H1 (cell line): ENCODE measurements at regions not wholly inside any gene's neighbourhood (a gene's known extent, or its start where the extent isn't known, plus 50 kb on each side); places are given as distances from the start of the nearest gene placed in this dataset.

Experiments
- CTCF ChIA-PET: fragments of 300-600 bp; sonication (Branson Sonifier 250); formaldehyde crosslinking; loops from one replicate; lab custom pipeline; 2021; ENCODE audit not compliant: partially characterized antibody; lab: Charles Lee
- POLR2A ChIA-PET: fragments of 300-600 bp; sonication (Branson Sonifier 250); formaldehyde crosslinking; loops from one replicate; lab custom pipeline; 2021; ENCODE audit warnings: inconsistent platforms; ENCODE audit not compliant: partially characterized antibody; lab: Charles Lee
- DNase-seq, 2 experiments: peaks; one replicate each; pipeline versions ENCODE4 v3.0.0 to v3.0.0-alpha.2; 2010 to 2022; ENCODE audit warnings: low spot score in 2 of 2, low read depth in 1 of 2, mixed read lengths in 1 of 2
- FAIRE-seq: peaks from 2 replicates; lab custom pipeline; 2011; peaks lifted over from hg19 to GRCh38; lab: Jason Lieb, UNC
- H2AFZ ChIP-seq: 2 replicates; pipeline ENCODE4 v1.8.1; 2012; ENCODE audit warnings: low read length, inconsistent platforms
- H2AK5ac ChIP-seq: 2 replicates; pipeline ENCODE4 v1.6.1; 2013; ENCODE audit warnings: low read depth, low read length
- H2BK120ac ChIP-seq: replicated peaks from 2 replicates; pipeline ENCODE3; 2013; ENCODE audit warnings: low read depth, low read length, inconsistent platforms
- H2BK12ac ChIP-seq: 2 replicates; pipeline ENCODE4 v1.6.1; 2013; ENCODE audit warnings: low read depth, low read length
- H2BK15ac ChIP-seq: 2 replicates; pipeline ENCODE4 v1.6.1; 2013; ENCODE audit warnings: low read length
- H2BK20ac ChIP-seq: 2 replicates; pipeline ENCODE4 v1.6.1; 2013; ENCODE audit warnings: low read length
- H2BK5ac ChIP-seq: 2 replicates; pipeline ENCODE4 v1.6.1; 2013; ENCODE audit warnings: low read depth, low read length
- H3K14ac ChIP-seq: 2 replicates; pipeline ENCODE4 v1.6.1; 2013; ENCODE audit warnings: inconsistent platforms; ENCODE audit not compliant: insufficient read length
- H3K18ac ChIP-seq: 2 replicates; pipeline ENCODE4 v1.6.1; 2013; ENCODE audit warnings: low read length; ENCODE audit errors: extremely low read depth
- H3K23ac ChIP-seq: 2 replicates; pipeline ENCODE4 v1.6.1; 2013; ENCODE audit warnings: inconsistent platforms; ENCODE audit not compliant: insufficient read length
- H3K23me2 ChIP-seq: 2 replicates; pipeline ENCODE4 v1.6.1; 2013; ENCODE audit warnings: low read depth, low read length
- H3K27ac ChIP-seq: 2 replicates; pipeline ENCODE4 v1.6.1; 2011; ENCODE audit warnings: low read depth, low read length, inconsistent platforms
- H3K27me3 ChIP-seq, 4 experiments: replicated peaks in 1 of 4; 1 replicate in 1 of 4; 2 replicates in 3 of 4; pipeline versions ENCODE4 v1.6.1 to v1.8.1; 2011 to 2013; ENCODE audit warnings: low read length in 3 of 4, mild to moderate bottlenecking in 3 of 4, inconsistent platforms in 2 of 4, mixed read lengths in 2 of 4, moderate library complexity in 1 of 4; ENCODE audit not compliant: control insufficient read depth in 3 of 4, insufficient read depth in 3 of 4; ENCODE audit errors: extremely low read depth in 1 of 4
- H3K36me3 ChIP-seq, 4 experiments: 2 replicates each; pipeline versions ENCODE4 v1.6.1 to v1.8.1; 2011 to 2013; ENCODE audit warnings: mild to moderate bottlenecking in 4 of 4, low read length in 3 of 4, moderate library complexity in 2 of 4, control low read depth in 1 of 4, inconsistent platforms in 1 of 4; ENCODE audit not compliant: insufficient read depth in 4 of 4, control insufficient read depth in 2 of 4
- H3K4ac ChIP-seq: replicated peaks from 2 replicates; pipeline ENCODE3; 2013; ENCODE audit warnings: low read length, low read depth, mixed read lengths, inconsistent platforms; ENCODE audit not compliant: insufficient read length
- H3K4me1 ChIP-seq, 4 experiments: replicated peaks in 1 of 4; 1 replicate in 1 of 4; 2 replicates in 3 of 4; pipeline versions ENCODE4 v1.6.1 to v1.8.1; 2011 to 2013; ENCODE audit warnings: low read length in 3 of 4, inconsistent platforms in 2 of 4, mixed read lengths in 1 of 4; ENCODE audit not compliant: insufficient read depth in 4 of 4, control insufficient read depth in 3 of 4
- H3K4me2 ChIP-seq, 2 experiments: 2 replicates each; pipeline versions ENCODE4 v1.6.1 to v1.8.1; 2011 to 2013; ENCODE audit warnings: low read depth in 2 of 2, low read length in 2 of 2, control low read depth in 1 of 2, inconsistent platforms in 1 of 2, mild to moderate bottlenecking in 1 of 2; ENCODE audit not compliant: insufficient read depth in 1 of 2
- H3K4me3 ChIP-seq, 4 experiments: fragments of 200-600, 300-600 bp in 1 of 4; sonication (generic), shearing (Covaris generic), sonication (Bioruptor Twin) in 1 of 4; 2 replicates each; pipeline versions ENCODE4 v1.5.1 to v1.8.1; 2011 to 2016; ENCODE audit warnings: low read length in 4 of 4, low read depth in 3 of 4, control low read depth in 2 of 4, inconsistent platforms in 2 of 4, mild to moderate bottlenecking in 2 of 4, mixed read lengths in 1 of 4, moderate library complexity in 1 of 4; ENCODE audit not compliant: insufficient read depth in 2 of 4; ENCODE audit errors: extremely low read depth in 1 of 4
- H3K56ac ChIP-seq: replicated peaks from 2 replicates; pipeline ENCODE3; 2013; ENCODE audit warnings: low read depth, mild to moderate bottlenecking, mixed read lengths, low read length, inconsistent platforms; ENCODE audit not compliant: insufficient read length
- H3K79me1 ChIP-seq: 2 replicates; pipeline ENCODE4 v1.6.1; 2013; ENCODE audit warnings: low read depth, low read length, control low read depth
- H3K79me2 ChIP-seq, 2 experiments: 2 replicates each; pipeline versions ENCODE4 v1.6.1 to v1.8.1; 2012 to 2013; ENCODE audit warnings: low read length in 2 of 2, mild to moderate bottlenecking in 2 of 2, inconsistent platforms in 1 of 2; ENCODE audit not compliant: insufficient read depth in 2 of 2, control insufficient read depth in 1 of 2
- H3K9ac ChIP-seq, 4 experiments: replicated peaks in 1 of 4; 1 replicate in 1 of 4; 2 replicates in 3 of 4; pipeline versions ENCODE4 v1.6.1 to v1.8.1; 2011 to 2013; ENCODE audit warnings: low read depth in 3 of 4, low read length in 3 of 4, control low read depth in 2 of 4, mild to moderate bottlenecking in 2 of 4, moderate library complexity in 2 of 4, inconsistent platforms in 1 of 4; ENCODE audit errors: extremely low read depth in 1 of 4
- H3K9me3 ChIP-seq, 2 experiments: 2 replicates each; pipeline versions ENCODE4 v1.6.1 to v1.8.1; 2012 to 2013; ENCODE audit warnings: mild to moderate bottlenecking in 2 of 2, moderate library complexity in 2 of 2, control low read depth in 1 of 2, inconsistent platforms in 1 of 2, low read depth in 1 of 2, low read length in 1 of 2, mixed read lengths in 1 of 2; ENCODE audit not compliant: insufficient read depth in 2 of 2
- H4K20me1 ChIP-seq, 2 experiments: replicated peaks in 1 of 2; 2 replicates each; pipeline versions ENCODE3 to v1.8.1; 2011 to 2013; ENCODE audit warnings: inconsistent platforms in 2 of 2, low read length in 2 of 2, mild to moderate bottlenecking in 1 of 2; ENCODE audit not compliant: insufficient read depth in 2 of 2, control insufficient read depth in 1 of 2
- H4K5ac ChIP-seq: 2 replicates; pipeline ENCODE4 v1.6.1; 2013; ENCODE audit warnings: low read length, low read depth, mixed read lengths, inconsistent platforms; ENCODE audit not compliant: insufficient read length
- H4K8ac ChIP-seq: 2 replicates; pipeline ENCODE4 v1.8.0; 2013; ENCODE audit warnings: mild to moderate bottlenecking, moderate library complexity, low read length, inconsistent platforms; ENCODE audit not compliant: insufficient read depth; ENCODE audit errors: extremely low read depth
- H4K91ac ChIP-seq: replicated peaks from 2 replicates; pipeline ENCODE3; 2013; ENCODE audit warnings: low read length, mixed read lengths, inconsistent platforms; ENCODE audit not compliant: insufficient read length
- KDM5A ChIP-seq: fragments of 200-600 bp; IDR thresholded peaks from 2 replicates; pipeline ENCODE4 v1.7.1; 2012; ENCODE audit warnings: mild to moderate bottlenecking, low read length, inconsistent platforms, mixed read lengths
- RNF2 ChIP-seq: fragments of 200-900, 300-1000 bp; sonication (generic); IDR thresholded peaks from 2 replicates; pipeline ENCODE4 v1.7.1; 2016; ENCODE audit warnings: borderline replicate concordance, low read depth, mild to moderate bottlenecking, antibody characterized with exemption, low read length; ENCODE audit not compliant: poor library complexity, severe bottlenecking; ENCODE audit errors: missing control alignments
- ZNF274 ChIP-seq: IDR thresholded peaks from 2 replicates; pipeline ENCODE4 v1.7.0; 2012; ENCODE audit warnings: low read length, borderline replicate concordance; ENCODE audit errors: extremely low read depth
- WGBS, 2 experiments: shearing (Covaris generic) in 1 of 2; methylation state at CpG; one replicate each; pipeline versions ENCODE4 v1.1.6 to v1.1.7; 2013 to 2015; ENCODE audit warnings: low lambda C conversion rate in 2 of 2, mixed read lengths in 2 of 2, inconsistent platforms in 1 of 2, low coverage in 1 of 2, missing lambda C conversion rate in 1 of 2; ENCODE audit not compliant: insufficient replicate concordance in 2 of 2, insufficient coverage in 1 of 2, insufficient read length in 1 of 2; ENCODE audit errors: extremely low coverage in 1 of 2, missing lambda C conversion rate in 1 of 2; 5-methylcytosine and 5-hydroxymethylcytosine counted together

DNA sequence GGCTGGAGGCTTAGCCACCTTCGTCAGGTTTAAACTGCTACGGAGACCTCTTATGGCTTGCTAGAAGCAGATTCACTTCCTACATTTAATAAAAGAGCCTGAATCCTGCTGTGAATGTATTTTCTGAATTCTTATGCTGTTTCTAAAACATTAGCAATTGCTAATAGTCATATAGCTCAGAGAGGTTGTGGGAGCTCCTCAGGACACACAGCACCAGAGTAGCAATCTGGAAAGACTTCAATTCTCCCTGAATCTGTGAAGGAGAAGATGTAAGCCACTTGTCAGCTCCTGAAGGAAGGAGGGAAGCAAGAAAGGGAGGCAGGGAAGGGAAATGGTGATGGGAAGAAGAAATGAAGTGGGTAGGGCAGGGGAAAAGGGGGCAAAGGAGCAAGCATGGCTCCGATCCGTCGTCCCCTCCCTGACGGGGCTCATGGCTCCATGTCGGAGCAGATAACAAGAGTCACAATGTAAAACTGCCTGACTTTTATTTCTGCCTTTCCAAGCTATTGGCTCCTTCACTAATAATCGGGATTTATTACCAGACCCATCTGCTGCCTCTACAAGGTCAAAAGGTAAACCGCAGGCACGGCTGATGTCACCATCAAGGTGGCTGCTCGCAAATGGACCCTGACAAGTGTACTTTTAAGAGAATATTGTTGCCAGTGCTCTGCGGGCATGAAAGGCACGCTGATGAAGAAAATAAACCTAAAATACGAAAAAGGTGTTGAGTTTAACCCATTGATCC, 656.0 kb upstream of the SALL3 start:
- 0 out of 2 replicates have a peak overlapping the region, but pooled peaks have one; percentile 22 for H2AFZ ChIP-seq
- no peaks in the 10 kb centered on the region for H4K20me1 ChIP-seq
- TF ChIP-seq RNF2 (no peak), KDM5A (no peak), ZNF274 (no peak)
- H3K9me3 ChIP-seq: no peaks in the 10 kb centered on the region
- ChIA-PET POLR2A (no interaction called here), CTCF (interaction anchor here (0.8 kb wide), 1 partner anchor 11 kb away, joined by 4 read pairs; no protein-coding TSS in a partner anchor)
- H4K8ac ChIP-seq: no peak overlapping the region; the same call in 1 of the 2 replicates
- 91% methylated on average over 14 of the region's 14 CpGs; no CpG with 5 or more reads in 1 of the 2 experiments for WGBS, 2 experiments
- H3K18ac ChIP-seq: no peak overlapping the region
- no peak overlapping the region for H3K14ac ChIP-seq
- no peak overlapping the region for H3K56ac ChIP-seq
- no peaks in the 10 kb centered on the region for H3K36me3 ChIP-seq
- no peak overlapping the region for H2BK120ac ChIP-seq
- no peak overlapping the region for H3K9ac ChIP-seq
- no peaks in the 10 kb centered on the region for H3K79me1 ChIP-seq
- no peak for FAIRE-seq
- no peak overlapping the region for H4K91ac ChIP-seq
- H3K27me3 ChIP-seq: no peaks in the 10 kb centered on the region
- H2BK5ac ChIP-seq: no peak overlapping the region
- H3K4me1 ChIP-seq: no peaks in the 10 kb centered on the region
- H2BK15ac ChIP-seq: no peak overlapping the region
- no peak for DNase-seq
- H3K23me2 ChIP-seq: 0 out of 2 replicates have a peak, but pooled peaks cover 2% of the 10 kb centered on the region
- no peak overlapping the region for H3K27ac ChIP-seq
- no peak overlapping the region for H3K4me2 ChIP-seq
- H3K4me3 ChIP-seq: no peak overlapping the region
- H2AK5ac ChIP-seq: no peak overlapping the region
- no peak overlapping the region for H2BK20ac ChIP-seq
- H3K79me2 ChIP-seq: no peaks in the 10 kb centered on the region
- H2BK12ac ChIP-seq: no peak overlapping the region
- H3K23ac ChIP-seq: no peak overlapping the region
- no peak overlapping the region for H3K4ac ChIP-seq
- no peak overlapping the region for H4K5ac ChIP-seq
